ENCODE measurements at regions not wholly inside any gene's neighbourhood (a gene's known extent, or its start where the extent isn't known, plus 50 kb on each side); places are given as distances from the start of the nearest gene placed in this dataset.
A peak's percentile ranks its signal among the peaks of the same experiment; 100 is the strongest.

GRCh38 chr6:26202201-26202611 is 115.0 kb downstream of the HFE start:
- TF ChIP-seq, protein P1, sequence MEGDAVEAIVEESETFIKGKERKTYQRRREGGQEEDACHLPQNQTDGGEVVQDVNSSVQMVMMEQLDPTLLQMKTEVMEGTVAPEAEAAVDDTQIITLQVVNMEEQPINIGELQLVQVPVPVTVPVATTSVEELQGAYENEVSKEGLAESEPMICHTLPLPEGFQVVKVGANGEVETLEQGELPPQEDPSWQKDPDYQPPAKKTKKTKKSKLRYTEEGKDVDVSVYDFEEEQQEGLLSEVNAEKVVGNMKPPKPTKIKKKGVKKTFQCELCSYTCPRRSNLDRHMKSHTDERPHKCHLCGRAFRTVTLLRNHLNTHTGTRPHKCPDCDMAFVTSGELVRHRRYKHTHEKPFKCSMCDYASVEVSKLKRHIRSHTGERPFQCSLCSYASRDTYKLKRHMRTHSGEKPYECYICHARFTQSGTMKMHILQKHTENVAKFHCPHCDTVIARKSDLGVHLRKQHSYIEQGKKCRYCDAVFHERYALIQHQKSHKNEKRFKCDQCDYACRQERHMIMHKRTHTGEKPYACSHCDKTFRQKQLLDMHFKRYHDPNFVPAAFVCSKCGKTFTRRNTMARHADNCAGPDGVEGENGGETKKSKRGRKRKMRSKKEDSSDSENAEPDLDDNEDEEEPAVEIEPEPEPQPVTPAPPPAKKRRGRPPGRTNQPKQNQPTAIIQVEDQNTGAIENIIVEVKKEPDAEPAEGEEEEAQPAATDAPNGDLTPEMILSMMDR (IDR thresholded peaks at IDR 0.05; ENCODE audit: insufficient read depth, low read depth, low read length, missing control alignments), result no peak
- H3K4me3 ChIP-seq (ENCODE audit: low read depth, low read length), result no peak overlapping the region
- no peak for DNase-seq (ENCODE audit: low read depth)

GRCh38 chr6:26202811-26203583 is 115.8 kb downstream of the HFE start:
- no peak for DNase-seq (ENCODE audit: low read depth)
- TF ChIP-seq, protein P1 (IDR thresholded peaks at IDR 0.05; ENCODE audit: insufficient read depth, low read depth, low read length, missing control alignments), result no peak
- H3K4me3 ChIP-seq (ENCODE audit: low read depth, low read length), result no peak overlapping the region

GRCh38 chr6:26204332-26205160 is 117.3 kb downstream of the HFE start:
- peak; percentile 99 for DNase-seq (ENCODE audit: low read depth)
- TF ChIP-seq, protein P1 (IDR thresholded peaks at IDR 0.05; ENCODE audit: insufficient read depth, low read depth, low read length, missing control alignments), result no peak
- peak overlapping the region; percentile 72 for H3K4me3 ChIP-seq (ENCODE audit: low read depth, low read length)

DNA sequence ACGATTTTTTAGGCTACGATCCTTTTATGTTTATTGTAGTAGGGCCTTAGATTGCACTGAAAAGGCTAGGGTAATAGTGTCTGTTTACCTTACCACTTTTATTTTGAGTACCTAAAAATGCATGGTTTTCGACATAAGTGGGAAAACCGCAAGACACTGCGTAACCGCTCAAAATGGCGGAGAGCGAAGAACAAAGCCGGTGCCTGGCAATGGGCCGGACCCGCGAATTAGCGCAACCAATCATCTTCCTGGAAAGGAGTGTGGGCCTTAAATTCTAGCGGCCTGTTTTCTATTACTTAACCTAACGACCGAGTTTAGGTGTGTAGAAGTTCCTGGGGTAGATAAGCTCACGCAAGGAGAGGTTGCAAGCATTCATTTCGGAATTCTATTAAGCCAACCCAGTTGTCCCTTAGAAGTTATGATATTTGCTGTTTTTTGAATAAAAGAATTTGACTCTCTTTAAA is 118.0 kb downstream of the HFE start:
- H3K4me3 ChIP-seq (ENCODE audit: low read depth, low read length), result peak overlapping the region; percentile 72
- peak; percentile 94 for DNase-seq (ENCODE audit: low read depth)
- TF ChIP-seq, protein P1 (IDR thresholded peaks at IDR 0.05; ENCODE audit: insufficient read depth, low read depth, low read length, missing control alignments), result no peak

- TF ChIP-seq, protein P1 (IDR thresholded peaks at IDR 0.05; ENCODE audit: insufficient read depth, low read depth, low read length, missing control alignments), result no peak
- H3K4me3 ChIP-seq (ENCODE audit: low read depth, low read length), result peak overlapping the region; percentile 72
- peak; percentile 73 for DNase-seq (ENCODE audit: low read depth)
These were observed 118.7 kb downstream of the HFE start for GRCh38 chr6:26205625-26206574.

Data from GM12865 (cell line).